ENCODE measurements at regions not wholly inside any gene's neighbourhood (a gene's known extent, or its start where the extent isn't known, plus 50 kb on each side); places are given as distances from the start of the nearest gene placed in this dataset.

- no peak overlapping the region for H3K27ac ChIP-seq
- no peak overlapping the region for H3K4me3 ChIP-seq
- no peak for DNase-seq (ENCODE audit: low spot score)
- no peak for TF ChIP-seq CTCF (IDR thresholded peaks at IDR 0.05)
These were observed 76.0 kb upstream of the SOD1 start for GRCh38 chr21:31583498-31583897.

- Histone ChIP-seq H3K4me3 (no peak overlapping the region), H3K27ac (no peak overlapping the region)
- TF ChIP-seq CTCF (IDR thresholded peaks at IDR 0.05), result peak; percentile 53
- DNase-seq (ENCODE audit: low spot score), result no peak
These were observed 78.6 kb upstream of the SOD1 start for GRCh38 chr21:31580866-31581276.

DNA sequence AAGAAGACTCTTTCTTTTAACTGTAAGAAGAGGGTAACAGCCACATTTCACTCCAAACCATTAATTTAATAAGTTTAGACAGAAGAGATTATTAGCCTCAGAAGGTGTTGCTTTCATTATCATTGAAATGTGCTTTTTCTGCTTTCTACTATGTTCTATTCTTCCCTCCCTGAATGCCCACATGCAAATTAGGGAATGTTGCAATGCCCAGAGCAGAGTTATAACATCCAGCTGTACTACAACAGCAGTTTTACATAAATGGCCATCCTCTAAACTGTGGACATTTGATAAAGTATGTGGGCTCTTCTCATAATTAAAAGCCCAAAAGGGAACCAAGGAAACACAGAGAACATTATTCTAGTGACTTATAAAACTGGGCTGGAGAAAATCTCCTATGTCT is 82.2 kb upstream of the SOD1 start:
- no peak for TF ChIP-seq CTCF (IDR thresholded peaks at IDR 0.05)
- no peak overlapping the region for H3K4me3 ChIP-seq
- DNase-seq (ENCODE audit: low spot score), result no peak
- H3K27ac ChIP-seq, result no peak overlapping the region

- no peak for TF ChIP-seq CTCF (IDR thresholded peaks at IDR 0.05)
- Histone ChIP-seq H3K4me3 (no peak overlapping the region), H3K27ac (no peak overlapping the region)
- DNase-seq (ENCODE audit: low spot score), result no peak
These were observed 83.1 kb upstream of the SOD1 start for GRCh38 chr21:31576428-31576827.

GRCh38 chr21:31573217-31573616 is 86.3 kb upstream of the SOD1 start:
- DNase-seq (ENCODE audit: low spot score), result no peak
- Histone ChIP-seq H3K27ac (no peak overlapping the region), H3K4me3 (no peak overlapping the region)
- TF ChIP-seq CTCF (IDR thresholded peaks at IDR 0.05), result no peak

DNA sequence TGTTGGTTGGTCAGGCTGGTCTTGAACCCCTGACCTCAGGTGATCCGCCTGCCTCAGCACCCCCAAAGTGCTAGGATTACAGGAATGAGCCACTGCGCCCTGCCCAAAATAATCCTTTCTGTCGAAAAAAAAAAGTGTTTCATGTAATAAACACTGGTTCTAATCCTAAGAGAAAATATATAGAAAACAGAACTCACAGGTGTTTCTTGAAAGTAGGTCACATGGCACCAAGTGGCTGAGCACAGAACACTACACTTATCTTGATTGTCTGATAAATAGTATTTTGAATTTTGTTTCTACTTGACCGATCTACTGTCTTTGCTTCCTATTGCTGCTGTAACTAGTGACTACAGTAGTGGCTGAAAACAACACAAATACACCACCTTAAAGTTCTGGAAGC is 87.6 kb upstream of the SOD1 start:
- no peak overlapping the region for H3K27ac ChIP-seq
- H3K4me3 ChIP-seq, result no peak overlapping the region
- DNase-seq (ENCODE audit: low spot score), result no peak
- TF ChIP-seq CTCF (IDR thresholded peaks at IDR 0.05), result no peak

DNA sequence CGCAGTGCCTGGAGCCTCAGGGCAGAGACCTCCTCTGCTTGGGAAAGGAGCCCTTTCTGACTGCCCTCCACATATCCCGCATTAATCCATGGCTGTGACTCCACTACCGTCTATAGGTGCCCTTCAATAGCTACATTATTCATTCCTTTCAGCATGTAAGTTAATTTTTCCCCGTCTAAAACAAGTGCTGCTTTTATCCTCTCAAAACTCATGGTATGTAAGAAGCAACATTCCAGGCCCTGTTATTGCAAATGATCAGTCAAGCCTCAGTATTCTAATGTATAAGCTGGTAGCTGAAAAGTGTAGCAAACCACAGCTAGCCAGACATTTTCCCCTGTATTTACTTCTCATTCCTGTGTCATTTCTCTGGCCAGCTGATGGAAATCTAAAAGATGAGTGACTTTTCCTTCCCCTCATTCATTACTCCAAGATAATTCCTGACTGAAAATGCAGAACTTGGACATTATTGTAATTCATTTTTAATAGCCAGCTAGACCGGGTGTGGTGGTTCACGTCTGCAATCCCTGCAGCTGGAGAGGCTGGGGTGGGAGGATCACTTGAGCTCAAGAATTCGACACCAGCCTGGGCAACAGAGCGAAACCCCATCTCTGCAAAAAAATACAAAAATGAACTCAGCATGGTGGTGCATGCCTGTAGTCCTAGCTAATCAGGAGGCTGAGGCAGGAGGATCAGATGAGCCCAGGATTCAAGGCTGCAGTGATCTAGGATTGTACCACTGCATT is 88.5 kb upstream of the SOD1 start:
- no peak overlapping the region for H3K4me3 ChIP-seq
- H3K27ac ChIP-seq, result no peak overlapping the region
- DNase-seq (ENCODE audit: low spot score), result no peak
- no peak for TF ChIP-seq CTCF (IDR thresholded peaks at IDR 0.05)
